NOMO-1 (cell line): ENCODE measurements at regions not wholly inside any gene's neighbourhood (a gene's known extent, or its start where the extent isn't known, plus 50 kb on each side); places are given as distances from the start of the nearest gene placed in this dataset.
"Not testable (repeated sequence)": the region's sequence is repeated elsewhere in the genome, so short reads cannot be mapped to it uniquely, and the experiment has no call there.

Source experiments
- DNase-seq, 2 experiments: peaks; one replicate each; lab custom pipeline; 2025; ENCODE audit not compliant: unreplicated experiment in 2 of 2; lab: John Stamatoyannopoulos, UW

- DNase-seq: not testable (repeated sequence)
These were observed 1532.2 kb downstream of the REEP3 start for GRCh38 chr10:65053397-65053796.

DNA sequence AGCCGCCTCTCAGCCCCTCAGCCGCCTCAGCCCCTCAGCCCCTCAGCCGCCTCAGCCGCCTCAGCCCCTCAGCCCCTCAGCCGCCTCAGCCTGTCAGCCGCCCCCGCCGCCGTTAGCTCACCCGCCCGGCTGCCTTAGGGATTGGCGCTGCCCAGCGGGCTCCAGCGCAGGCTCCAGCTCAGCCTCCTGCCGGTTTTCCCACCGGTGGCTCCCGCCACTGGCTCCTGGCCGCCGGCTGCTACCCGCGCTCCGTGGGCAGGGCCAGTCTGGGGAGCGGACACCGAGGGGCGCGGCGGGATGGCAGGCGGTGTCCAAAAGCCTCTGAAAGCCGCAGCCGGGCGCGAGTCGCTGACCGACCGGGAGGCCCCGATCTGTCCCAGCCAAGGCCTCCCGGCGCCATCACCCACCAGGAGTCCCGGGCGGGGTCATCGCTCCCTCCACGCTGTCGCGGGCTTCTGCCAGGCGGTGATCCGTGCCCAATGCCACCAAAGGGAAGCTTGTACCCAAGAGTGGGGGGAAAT, 1532.7 kb downstream of the REEP3 start:
- not testable (repeated sequence) for DNase-seq

DNA sequence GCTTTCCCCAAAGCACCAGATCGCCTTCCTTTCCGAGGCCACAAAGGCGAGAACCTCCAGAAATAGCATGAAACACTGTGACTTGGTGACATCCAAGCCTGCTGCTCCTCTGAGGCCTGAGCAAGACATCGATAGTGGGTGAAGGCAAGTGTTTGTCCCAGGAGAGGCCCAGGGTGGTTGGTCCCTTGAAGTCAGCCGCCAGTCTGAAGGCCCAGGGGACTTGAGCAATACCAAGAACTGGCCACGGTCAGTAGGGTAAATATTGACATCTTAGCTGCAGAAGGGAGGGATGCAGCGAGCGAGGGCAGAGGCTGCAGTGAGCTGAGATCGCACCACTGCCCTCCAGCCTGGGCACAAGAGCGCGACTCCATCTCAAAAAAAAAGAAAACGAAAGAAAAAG, 1533.5 kb downstream of the REEP3 start:
- DNase-seq: not testable (repeated sequence)

GRCh38 chr10:65065278-65065677, 1544.1 kb downstream of the REEP3 start:
- DNase-seq: no peak

- DNase-seq: no peak
These were observed 1562.0 kb downstream of the REEP3 start for GRCh38 chr10:65083222-65083621.

GRCh38 chr10:65090991-65091390, 1569.8 kb downstream of the REEP3 start:
- DNase-seq: no peak

DNA sequence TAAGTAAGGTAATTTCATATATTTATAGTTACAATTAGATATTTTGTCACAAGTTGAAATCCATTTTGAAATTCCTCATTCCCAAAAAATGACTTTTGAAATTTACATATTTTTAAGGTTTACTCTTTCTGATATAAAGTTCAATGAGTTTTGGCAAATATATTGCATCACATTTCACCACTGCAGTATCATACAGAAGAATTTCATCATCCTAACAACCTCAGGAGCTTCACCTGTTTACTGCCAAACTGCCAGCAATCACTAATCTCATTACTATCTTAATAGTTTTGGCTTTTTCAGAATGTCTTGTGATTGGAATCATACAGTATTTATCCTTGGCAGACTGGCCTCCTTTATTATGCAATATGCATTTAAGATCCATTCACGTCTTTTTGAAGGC, 1578.9 kb downstream of the REEP3 start:
- no peak for DNase-seq

DNA sequence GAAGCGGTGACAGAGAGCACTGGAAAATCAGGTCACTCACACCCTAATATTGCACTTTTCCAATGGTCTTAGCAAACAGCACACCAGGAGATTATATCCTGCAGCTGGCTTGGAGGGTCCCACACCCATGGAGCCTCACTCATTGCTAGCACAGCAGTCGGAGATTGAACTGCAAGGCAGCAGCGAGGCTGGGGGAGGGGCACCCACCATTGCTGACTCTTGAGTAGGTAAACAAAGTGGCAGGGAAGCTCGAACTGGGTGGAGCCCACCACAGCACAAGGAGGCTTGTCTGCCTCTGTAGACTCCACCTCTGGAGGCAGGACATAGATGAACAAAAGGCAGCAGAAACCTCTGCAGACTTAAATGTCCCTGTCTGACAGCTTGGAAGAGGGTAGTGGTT, 1579.7 kb downstream of the REEP3 start:
- not testable (repeated sequence) for DNase-seq

GRCh38 chr10:65110009-65110408, 1588.8 kb downstream of the REEP3 start:
- no peak for DNase-seq

GRCh38 chr10:65111059-65111458, 1589.9 kb downstream of the REEP3 start:
- DNase-seq: not testable (repeated sequence)

GRCh38 chr10:65112573-65112972, 1591.4 kb downstream of the REEP3 start:
- no peak for DNase-seq

- DNase-seq: no peak
These were observed 1601.9 kb downstream of the REEP3 start for GRCh38 chr10:65123120-65123519.

- no peak for DNase-seq
These were observed 1604.0 kb downstream of the REEP3 start for GRCh38 chr10:65125212-65125611.

- no peak for DNase-seq
These were observed 1605.1 kb downstream of the REEP3 start for GRCh38 chr10:65126288-65126687.

DNA sequence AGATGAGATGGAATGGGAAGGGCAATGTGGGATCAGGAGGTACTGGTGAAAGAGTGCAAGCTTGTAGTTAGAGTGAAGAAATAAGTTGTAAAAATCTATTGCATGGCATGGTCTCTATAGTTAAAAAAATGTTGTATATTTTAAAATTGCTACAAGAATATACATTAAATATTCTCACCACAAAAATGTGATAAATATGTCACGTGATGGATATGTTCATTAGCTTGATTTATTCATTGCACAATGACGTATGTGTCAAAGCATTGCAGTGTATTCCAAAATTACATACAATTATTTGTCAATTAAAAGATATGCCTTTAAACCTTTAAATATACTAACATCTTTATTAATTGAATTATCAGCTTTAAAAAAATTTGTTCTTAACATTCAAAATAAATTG, 1607.1 kb downstream of the REEP3 start:
- DNase-seq: no peak

- DNase-seq: no peak
These were observed 1609.1 kb downstream of the REEP3 start for GRCh38 chr10:65130162-65130758.

DNA sequence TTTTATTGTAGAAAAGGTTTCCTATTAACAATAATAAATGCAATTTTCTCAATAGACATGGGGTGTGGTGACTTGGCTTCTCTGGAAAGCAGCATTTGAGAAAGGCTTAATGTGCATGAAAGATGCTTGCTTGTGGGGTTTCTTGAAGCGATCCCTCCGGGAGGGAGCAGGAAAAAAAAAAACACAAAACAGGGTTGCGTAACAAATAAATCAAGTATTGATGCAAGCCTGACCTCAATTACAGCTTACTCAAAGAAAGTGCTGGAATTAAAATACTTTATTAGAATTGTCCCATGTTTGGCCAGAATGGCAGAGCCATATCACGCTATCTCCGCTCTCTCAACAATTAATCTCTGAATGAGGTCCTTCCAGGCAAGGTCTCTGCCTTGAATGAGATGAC, 1612.5 kb downstream of the REEP3 start:
- DNase-seq: no peak

DNA sequence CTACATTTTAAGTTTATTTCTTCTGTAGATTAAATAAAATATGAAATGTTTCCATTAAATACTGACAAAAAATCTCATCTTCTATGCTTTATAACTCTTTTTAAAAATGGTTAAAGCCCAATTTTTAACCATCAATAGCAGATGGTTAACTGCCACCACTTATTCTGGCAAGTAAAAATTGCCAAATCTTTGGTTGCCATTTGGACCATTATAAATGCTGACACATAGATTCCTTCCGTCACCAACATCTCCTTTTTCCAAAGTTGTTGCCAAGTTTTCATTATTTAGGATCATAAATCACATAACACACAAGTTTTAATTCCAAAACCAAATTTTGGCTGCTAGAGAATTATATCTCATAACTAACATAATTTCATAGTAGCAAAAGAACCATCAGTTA, 1614.3 kb downstream of the REEP3 start:
- DNase-seq: no peak

DNA sequence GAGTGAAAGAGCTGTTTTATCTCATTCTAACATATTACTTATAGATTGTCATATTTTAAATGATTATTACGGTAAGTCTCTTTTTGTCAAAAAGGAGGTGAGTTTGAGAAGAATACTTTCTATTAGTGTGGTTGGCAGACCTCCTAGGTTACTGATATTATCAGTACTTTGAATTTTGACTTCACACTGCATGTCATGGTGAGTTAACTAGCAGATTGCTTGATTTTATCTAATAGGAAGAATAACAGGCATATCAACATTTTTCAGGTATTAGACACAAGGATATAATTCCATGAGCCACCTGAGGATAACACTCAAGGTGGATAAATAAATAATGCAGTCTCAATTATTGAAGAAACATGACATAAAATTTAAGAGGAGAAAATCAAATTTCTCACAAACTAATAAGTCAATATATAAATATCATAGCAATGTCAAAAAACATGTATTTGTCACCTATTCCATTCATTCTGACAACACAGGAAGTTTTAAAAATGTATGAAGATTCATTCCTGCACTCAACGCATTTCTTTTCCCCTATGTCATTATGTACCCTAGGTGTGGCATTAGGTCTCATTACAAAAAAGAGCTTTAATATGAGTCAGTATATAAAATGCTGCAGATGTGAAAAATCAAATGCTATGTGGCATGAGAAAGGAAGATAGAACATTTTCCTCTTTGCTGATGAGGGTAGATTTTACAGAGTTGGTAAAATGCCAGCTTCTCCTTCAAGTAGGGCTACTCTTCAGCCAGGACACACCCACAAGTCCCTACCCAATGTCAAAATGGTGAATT, 1621.6 kb downstream of the REEP3 start:
- DNase-seq: no peak

DNA sequence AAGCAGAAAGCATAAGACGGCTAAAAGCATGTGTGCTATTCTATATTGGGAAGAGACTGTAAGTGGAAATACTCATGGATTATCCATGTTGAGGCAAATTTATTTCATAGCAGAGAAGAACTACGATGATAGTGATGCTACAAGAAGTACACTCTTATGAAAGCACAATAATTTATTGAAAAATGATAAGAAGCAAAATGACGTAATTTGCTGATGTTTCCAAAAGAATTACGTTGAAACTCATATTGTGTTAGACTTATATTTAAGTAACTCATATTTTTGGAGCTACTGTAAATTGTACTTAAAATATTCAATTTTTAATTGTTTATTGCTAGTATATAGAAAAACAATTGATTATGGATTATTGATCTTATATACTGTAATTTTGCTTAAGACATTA, 1622.5 kb downstream of the REEP3 start:
- DNase-seq: no peak

DNA sequence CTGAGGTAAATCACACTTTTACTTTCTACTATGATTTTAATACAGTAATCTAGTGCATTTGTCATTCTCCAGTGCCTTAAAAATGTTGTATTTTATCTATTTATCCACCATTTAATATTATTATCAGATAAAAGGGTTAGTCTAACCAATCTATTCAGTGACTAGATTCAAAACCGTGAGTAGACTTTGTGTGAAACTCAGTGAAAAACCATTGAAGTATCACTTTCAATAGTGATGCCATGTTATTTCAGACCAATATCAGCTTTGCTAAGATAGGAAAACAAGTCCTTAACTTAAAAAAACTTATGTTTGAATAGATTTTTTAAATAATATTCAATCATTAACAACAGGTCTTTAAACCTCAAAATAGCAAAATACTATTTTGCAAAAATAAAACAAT, 1628.7 kb downstream of the REEP3 start:
- DNase-seq: no peak

DNA sequence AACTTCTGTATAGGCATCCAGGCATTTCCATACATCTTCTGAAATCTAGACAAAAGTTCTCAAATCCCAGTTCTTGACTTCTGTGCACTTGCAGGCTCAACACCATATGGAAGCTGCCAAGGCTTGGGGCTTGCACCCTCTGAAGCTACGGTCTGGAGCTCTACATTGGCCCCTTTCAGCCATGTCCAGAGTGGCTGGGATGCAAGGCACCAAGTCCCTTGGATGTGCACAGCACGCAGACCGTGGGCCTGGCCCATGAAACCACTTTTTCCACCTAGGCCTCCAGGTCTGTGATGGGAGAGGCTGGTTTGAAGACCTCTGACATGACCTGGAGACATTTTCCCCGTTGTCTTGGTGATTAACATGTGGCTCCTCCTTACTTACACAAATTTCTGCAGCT, 1645.1 kb downstream of the REEP3 start:
- DNase-seq: no peak
